ENCODE measurements at regions not wholly inside any gene's neighbourhood (a gene's known extent, or its start where the extent isn't known, plus 50 kb on each side); places are given as distances from the start of the nearest gene placed in this dataset.
A peak's percentile ranks its signal among the peaks of the same experiment; 100 is the strongest.
"Not testable (repeated sequence)": the region's sequence is repeated elsewhere in the genome, so short reads cannot be mapped to it uniquely, and the experiment has no call there.

- peak overlapping the region; percentile 56 for H3K27ac Mint-ChIP-seq
- DNase-seq (ENCODE audit: low spot score in 2 of 2) (peak; percentile 1 to 45), ATAC-seq (no peak)
- no peaks in the 10 kb centered on the region for H3K36me3 Mint-ChIP-seq
- H3K4me1 Mint-ChIP-seq: peaks cover 55% of the 10 kb centered on the region
- H3K4me3 Mint-ChIP-seq: no peak overlapping the region
- peaks cover 11% of the 10 kb centered on the region for H3K9me3 Mint-ChIP-seq
Measured at GRCh38 chr17:83191388-83192160, 112.2 kb downstream of the METRNL start.

- ATAC-seq (no peak), DNase-seq (ENCODE audit: low spot score in 2 of 2) (peak; percentile 2 to 47)
- Mint-ChIP-seq H3K9me3 (peaks cover 11% of the 10 kb centered on the region), H3K36me3 (peaks cover 4% of the 10 kb centered on the region), H3K4me1 (peaks cover 56% of the 10 kb centered on the region), H3K27ac (no peak overlapping the region), H3K4me3 (no peak overlapping the region)
Measured at GRCh38 chr17:83192161-83192788, 112.9 kb downstream of the METRNL start.

GRCh38 chr17:83192789-83193335 is 113.5 kb downstream of the METRNL start:
- ATAC-seq: not testable (repeated sequence)
- peak; percentile 1 to 56 for DNase-seq (ENCODE audit: low spot score in 2 of 2)
- peaks cover 56% of the 10 kb centered on the region for H3K4me1 Mint-ChIP-seq

GRCh38 chr17:83193336-83194185 is 114.2 kb downstream of the METRNL start:
- Mint-ChIP-seq H3K27ac (peak overlapping the region; percentile 88), H3K4me3 (peak overlapping the region; percentile 58), H3K4me1 (peaks cover 49% of the 10 kb centered on the region), H3K9me3 (peaks cover 6% of the 10 kb centered on the region), H3K36me3 (peaks cover 4% of the 10 kb centered on the region)
- no peak for DNase-seq (ENCODE audit: low spot score in 2 of 2)
- peak; percentile 53 for ATAC-seq

More at GRCh38 chr17:83192789-83193335, 113.5 kb downstream of the METRNL start:
- H3K4me3 Mint-ChIP-seq, H3K27ac Mint-ChIP-seq, H3K36me3 Mint-ChIP-seq, H3K9me3 Mint-ChIP-seq: not testable (repeated sequence)

GRCh38 chr17:83194186-83194561 is 114.8 kb downstream of the METRNL start:
- Mint-ChIP-seq H3K4me1 (peaks cover 48% of the 10 kb centered on the region), H3K36me3 (peaks cover 4% of the 10 kb centered on the region), H3K9me3 (peaks cover under 1% of the 10 kb centered on the region), H3K27ac (peak overlapping the region; percentile 88), H3K4me3 (peak overlapping the region; percentile 58)
- DNase-seq (ENCODE audit: low spot score in 2 of 2): no peak
- no peak for ATAC-seq

GRCh38 chr17:83194761-83195329 is 115.4 kb downstream of the METRNL start:
- peaks cover 52% of the 10 kb centered on the region for H3K4me1 Mint-ChIP-seq
- H3K36me3 Mint-ChIP-seq: peaks cover 11% of the 10 kb centered on the region
- no peaks in the 10 kb centered on the region for H3K9me3 Mint-ChIP-seq
- H3K27ac Mint-ChIP-seq: peak overlapping the region; percentile 88
- peak overlapping the region; percentile 58 for H3K4me3 Mint-ChIP-seq
- no peak for DNase-seq (ENCODE audit: low spot score in 2 of 2)
- ATAC-seq: no peak

GRCh38 chr17:83195330-83196023 is 116.1 kb downstream of the METRNL start:
- Mint-ChIP-seq H3K4me1 (peaks cover 57% of the 10 kb centered on the region), H3K4me3 (peak overlapping the region; percentile 58), H3K27ac (peak overlapping the region; percentile 88), H3K9me3 (no peaks in the 10 kb centered on the region), H3K36me3 (peaks cover 17% of the 10 kb centered on the region)
- no peak for ATAC-seq
- no peak for DNase-seq (ENCODE audit: low spot score in 2 of 2)

GRCh38 chr17:83196024-83196365 is 116.6 kb downstream of the METRNL start:
- Mint-ChIP-seq H3K36me3 (peaks cover 22% of the 10 kb centered on the region), H3K4me3 (no peak overlapping the region)

GRCh38 chr17:83196366-83196765 is 117.0 kb downstream of the METRNL start:
- H3K4me3 Mint-ChIP-seq: no peak overlapping the region
- no peak for DNase-seq (ENCODE audit: low spot score in 2 of 2)
- H3K9me3 Mint-ChIP-seq: no peaks in the 10 kb centered on the region
- no peak for ATAC-seq
- H3K27ac Mint-ChIP-seq: no peak overlapping the region
- peaks cover 24% of the 10 kb centered on the region for H3K36me3 Mint-ChIP-seq
- peaks cover 57% of the 10 kb centered on the region for H3K4me1 Mint-ChIP-seq

More at GRCh38 chr17:83196024-83196365, 116.6 kb downstream of the METRNL start:
- Mint-ChIP-seq H3K27ac (no peak overlapping the region), H3K4me1 (peaks cover 57% of the 10 kb centered on the region), H3K9me3 (no peaks in the 10 kb centered on the region)
- no peak for DNase-seq (ENCODE audit: low spot score in 2 of 2)
- no peak for ATAC-seq

GRCh38 chr17:83196973-83197880 is 117.8 kb downstream of the METRNL start:
- no peak for ATAC-seq
- no peak for DNase-seq (ENCODE audit: low spot score in 2 of 2)
- Mint-ChIP-seq H3K36me3 (peaks cover 24% of the 10 kb centered on the region), H3K4me1 (peaks cover 66% of the 10 kb centered on the region), H3K27ac (no peak overlapping the region), H3K4me3 (no peak overlapping the region), H3K9me3 (no peaks in the 10 kb centered on the region)

- Mint-ChIP-seq H3K36me3 (peaks cover 24% of the 10 kb centered on the region), H3K4me1 (peaks cover 77% of the 10 kb centered on the region), H3K9me3 (no peaks in the 10 kb centered on the region), H3K27ac (peak overlapping the region; percentile 99), H3K4me3 (peak overlapping the region; percentile 78)
- ATAC-seq: no peak
- DNase-seq (ENCODE audit: low spot score in 2 of 2): no peak
Measured at GRCh38 chr17:83198366-83199341, 119.2 kb downstream of the METRNL start.

- Mint-ChIP-seq H3K4me1 (peaks cover 78% of the 10 kb centered on the region), H3K9me3 (no peaks in the 10 kb centered on the region), H3K27ac (peak overlapping the region; percentile 99), H3K36me3 (peaks cover 24% of the 10 kb centered on the region), H3K4me3 (peak overlapping the region; percentile 78)
- peak; percentile 65 to 87 for DNase-seq (ENCODE audit: low spot score in 2 of 2)
- ATAC-seq: peak; percentile 56
Measured at GRCh38 chr17:83199500-83200201, 120.2 kb downstream of the METRNL start.

All from stimulated activated effector memory CD8-positive, alpha-beta T cell treated with anti-CD3 and anti-CD28 coated beads, Interleukin-12 subunit alpha, Interleukin-12 subunit beta, amount 100 ng/mL, for 72 hours (primary cell).